ELR (cell line): ENCODE measurements at regions not wholly inside any gene's neighbourhood (a gene's known extent, or its start where the extent isn't known, plus 50 kb on each side); places are given as distances from the start of the nearest gene placed in this dataset.
"Not testable (repeated sequence)": the region's sequence is repeated elsewhere in the genome, so short reads cannot be mapped to it uniquely, and the experiment has no call there.

Experiments
- DNase-seq: peaks from one replicate; pipeline ENCODE4 v3.0.0-alpha.2; 2015; ENCODE audit warnings: low read depth

- peak; percentile 68 for DNase-seq
These were observed 148.6 kb downstream of the CD47 start for GRCh38 chr3:107942244-107942643.

GRCh38 chr3:107939691-107940442, 151.0 kb downstream of the CD47 start:
- no peak for DNase-seq

- peak; percentile 68 for DNase-seq
These were observed 152.7 kb downstream of the CD47 start for GRCh38 chr3:107938143-107938542.

GRCh38 chr3:107934808-107935207, 156.0 kb downstream of the CD47 start:
- DNase-seq: no peak

GRCh38 chr3:107933450-107933849, 157.4 kb downstream of the CD47 start:
- no peak for DNase-seq

- no peak for DNase-seq
These were observed 159.5 kb downstream of the CD47 start for GRCh38 chr3:107931326-107931725.

- no peak for DNase-seq
These were observed 161.7 kb downstream of the CD47 start for GRCh38 chr3:107929088-107929487.

GRCh38 chr3:107928084-107928445, 162.8 kb downstream of the CD47 start:
- DNase-seq: peak; percentile 75

GRCh38 chr3:107927361-107928083, 163.3 kb downstream of the CD47 start:
- peak; percentile 88 for DNase-seq

- no peak for DNase-seq
These were observed 165.0 kb downstream of the CD47 start for GRCh38 chr3:107925851-107926250.

GRCh38 chr3:107921038-107921437, 169.8 kb downstream of the CD47 start:
- no peak for DNase-seq

GRCh38 chr3:107920538-107920937, 170.3 kb downstream of the CD47 start:
- DNase-seq: no peak

- DNase-seq: no peak
These were observed 171.6 kb downstream of the CD47 start for GRCh38 chr3:107919239-107919638.

GRCh38 chr3:107916171-107916570, 174.7 kb downstream of the CD47 start:
- DNase-seq: no peak

GRCh38 chr3:107915706-107916105, 175.1 kb downstream of the CD47 start:
- no peak for DNase-seq

- DNase-seq: peak; percentile 31
These were observed 177.1 kb downstream of the CD47 start for GRCh38 chr3:107913701-107914100.

- peak; percentile 7 for DNase-seq
These were observed 179.4 kb downstream of the CD47 start for GRCh38 chr3:107911337-107912000.

GRCh38 chr3:107910713-107911259, 180.0 kb downstream of the CD47 start:
- DNase-seq: no peak

- not testable (repeated sequence) for DNase-seq
These were observed 181.2 kb downstream of the CD47 start for GRCh38 chr3:107909583-107909982.

- peak; percentile 15 for DNase-seq
These were observed 182.8 kb downstream of the CD47 start for GRCh38 chr3:107907996-107908395.

GRCh38 chr3:107904536-107905066, 186.2 kb downstream of the CD47 start:
- DNase-seq: no peak

- peak; percentile 74 for DNase-seq
These were observed 190.7 kb downstream of the CD47 start for GRCh38 chr3:107899990-107900651.
